GM18867 (cell line): ENCODE measurements at regions not wholly inside any gene's neighbourhood (a gene's known extent, or its start where the extent isn't known, plus 50 kb on each side); places are given as distances from the start of the nearest gene placed in this dataset.
"Not testable (repeated sequence)": the region's sequence is repeated elsewhere in the genome, so short reads cannot be mapped to it uniquely, and the experiment has no call there.

Experiments
- ATAC-seq: cut with Tn5 transposase; IDR thresholded peaks from one replicate; pipeline ENCODE4 v1.9.1; 2021; ENCODE audit warnings: mild to moderate bottlenecking, moderate library complexity; ENCODE audit not compliant: unreplicated experiment

DNA sequence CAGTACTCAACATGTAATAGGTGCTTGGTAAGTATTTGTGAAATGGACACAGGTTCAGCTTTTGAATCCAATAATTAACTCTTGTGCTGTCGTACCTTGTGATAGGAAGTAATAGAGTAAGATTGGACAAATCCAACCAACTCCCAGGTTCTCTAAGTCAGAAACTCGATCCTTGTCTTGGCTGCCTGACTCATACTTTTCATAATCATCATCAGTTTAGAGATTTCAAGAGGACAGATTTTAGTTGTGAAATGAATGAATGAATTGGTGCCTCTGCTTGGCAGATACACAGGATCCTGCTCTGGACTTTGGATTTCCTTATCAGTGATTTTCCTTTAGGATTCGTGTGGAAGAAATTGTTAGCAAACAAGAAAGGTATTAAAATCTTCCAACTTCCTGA, 1145.2 kb downstream of the AACS start:
- no peak for ATAC-seq

DNA sequence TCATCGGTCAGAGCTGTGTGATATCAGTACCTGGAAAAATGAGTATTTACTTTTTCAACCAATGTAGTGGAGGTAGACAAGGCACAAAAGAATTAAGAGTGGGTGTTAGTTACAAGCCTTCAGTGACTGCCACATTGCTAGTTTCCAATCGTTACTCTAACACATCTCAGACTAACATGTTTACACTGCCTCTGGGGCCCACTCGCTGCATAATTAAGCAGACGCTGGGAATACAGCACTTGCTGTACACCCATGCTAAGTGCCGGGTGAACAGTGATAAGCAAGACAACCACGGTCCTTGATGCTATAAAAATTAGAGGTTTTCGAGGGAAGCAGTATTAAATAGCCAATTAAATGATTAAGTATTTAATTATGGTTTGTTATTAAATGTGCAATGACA, 1147.6 kb downstream of the AACS start:
- no peak for ATAC-seq

DNA sequence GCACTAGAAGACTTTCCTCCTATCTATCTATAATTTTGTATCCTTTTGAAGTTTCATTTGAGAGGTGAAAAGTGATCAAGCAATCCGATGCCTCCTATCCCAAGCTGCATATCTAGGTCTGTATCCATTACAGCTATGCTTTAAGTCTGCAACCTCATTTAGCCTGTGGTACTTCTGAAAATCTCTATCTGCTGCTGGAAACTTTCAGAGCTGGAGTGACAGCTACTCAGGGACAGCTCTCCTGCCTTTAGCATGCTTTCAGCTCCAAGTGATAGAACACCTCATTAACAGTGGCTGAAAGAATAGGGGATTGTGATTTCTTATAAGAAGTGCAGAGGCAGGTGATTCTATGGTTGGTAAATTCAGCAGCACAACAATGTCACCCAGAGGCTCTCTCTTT, 1153.5 kb downstream of the AACS start:
- no peak for ATAC-seq

DNA sequence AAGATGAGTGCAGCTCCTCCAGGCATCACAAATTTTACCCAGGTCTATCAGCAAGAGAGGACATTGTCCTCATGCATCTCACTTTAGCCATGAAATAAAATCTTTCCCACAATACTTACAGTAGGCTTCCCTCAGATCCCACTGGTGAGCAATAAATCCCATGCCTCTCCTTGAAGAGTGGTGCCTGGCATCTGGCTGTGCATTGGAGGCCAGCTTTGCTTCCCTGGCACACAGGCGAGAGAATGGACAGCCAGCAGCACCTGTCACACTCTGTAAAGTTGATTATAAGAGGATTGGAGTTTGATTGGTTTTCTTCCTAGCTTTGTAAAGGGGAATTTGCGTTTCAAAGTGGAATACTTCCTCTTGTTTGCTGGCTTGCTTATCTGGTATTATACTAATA, 1153.9 kb downstream of the AACS start:
- ATAC-seq: no peak

DNA sequence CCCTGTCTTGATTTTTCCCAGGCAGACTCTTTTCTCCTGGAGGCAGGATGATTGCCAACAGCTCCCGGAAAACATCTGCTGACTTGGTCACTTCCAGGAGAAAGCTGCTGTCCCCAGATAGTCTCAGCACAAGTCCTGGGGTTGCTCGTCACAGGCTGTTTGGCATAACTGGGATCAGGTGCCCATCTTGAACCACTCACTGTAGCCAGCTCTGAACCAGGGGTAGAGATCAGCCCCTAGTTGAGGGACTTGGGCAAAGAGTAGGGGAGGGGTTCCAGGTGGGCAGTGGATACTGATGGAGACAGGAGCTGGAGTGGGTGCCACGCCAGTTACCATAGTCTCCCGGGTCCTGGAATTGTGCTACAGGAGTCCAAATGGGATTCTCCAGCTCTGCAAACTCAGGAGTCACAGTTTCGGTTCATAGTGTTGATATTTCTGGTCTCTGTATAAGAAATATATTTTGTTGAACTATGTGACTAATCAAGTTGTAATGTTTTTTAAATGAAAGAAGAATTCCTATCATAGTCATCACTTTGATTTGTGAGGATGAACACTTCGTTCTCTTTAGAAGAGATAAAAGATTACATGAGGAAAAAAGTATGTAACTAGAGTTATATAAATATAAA, 1154.5 kb downstream of the AACS start:
- ATAC-seq: no peak

DNA sequence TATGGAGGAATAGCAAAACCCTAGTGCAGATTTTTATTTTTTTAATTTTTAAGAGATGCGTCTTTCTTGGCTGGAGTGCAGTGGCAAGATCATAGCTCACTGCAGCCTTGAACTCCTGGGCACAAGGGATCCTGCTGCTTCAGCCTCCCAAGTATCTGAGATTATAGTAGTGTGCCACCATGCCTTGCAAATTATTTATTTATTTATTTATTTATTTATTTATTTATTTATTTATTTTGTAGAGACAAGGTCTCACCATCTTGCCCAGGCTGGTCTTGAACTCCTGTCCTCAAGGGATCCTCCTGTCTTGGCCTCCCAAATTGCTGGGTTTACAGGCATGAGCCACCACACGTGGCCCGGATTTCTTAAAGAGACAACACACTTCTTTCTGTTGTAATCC, 1158.8 kb downstream of the AACS start:
- no peak for ATAC-seq

DNA sequence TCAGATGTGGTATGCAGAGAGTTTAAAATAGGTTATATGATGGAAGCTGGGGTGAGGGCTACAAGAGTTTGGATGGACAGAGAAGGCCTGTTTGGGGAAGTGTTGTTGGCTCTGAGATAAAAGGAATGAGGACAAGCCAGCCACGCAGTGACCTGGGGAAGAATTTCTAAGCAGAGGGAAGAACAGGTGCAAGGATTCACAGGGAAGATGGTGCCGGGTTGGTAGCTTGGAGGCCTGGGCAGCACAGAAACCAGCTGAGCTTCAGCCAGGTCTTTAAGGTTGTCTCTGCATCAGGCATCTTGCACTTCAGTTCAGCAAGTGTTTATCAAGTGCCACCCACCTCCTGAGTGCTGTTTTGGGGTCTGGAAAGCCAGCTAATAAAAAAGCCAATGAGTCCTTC, 1163.7 kb downstream of the AACS start:
- no peak for ATAC-seq

DNA sequence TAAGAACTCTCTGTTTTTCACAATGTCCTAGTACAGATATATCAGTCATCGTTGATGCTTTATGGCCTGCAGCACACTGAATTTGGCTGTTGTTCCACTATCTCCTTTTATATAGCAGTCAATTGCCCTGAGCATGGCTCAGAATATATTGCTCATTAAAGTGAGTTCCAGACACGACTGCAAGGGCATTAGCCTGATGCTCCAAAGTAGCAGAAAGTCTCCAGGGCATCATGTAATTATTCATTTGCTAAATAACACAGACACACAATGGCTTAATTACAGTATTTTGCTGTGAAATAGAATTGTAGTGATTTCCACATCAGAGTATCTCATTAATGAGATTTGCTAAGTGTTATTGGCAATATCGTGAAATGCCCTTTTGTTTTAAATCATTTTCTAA, 1167.5 kb downstream of the AACS start:
- no peak for ATAC-seq

DNA sequence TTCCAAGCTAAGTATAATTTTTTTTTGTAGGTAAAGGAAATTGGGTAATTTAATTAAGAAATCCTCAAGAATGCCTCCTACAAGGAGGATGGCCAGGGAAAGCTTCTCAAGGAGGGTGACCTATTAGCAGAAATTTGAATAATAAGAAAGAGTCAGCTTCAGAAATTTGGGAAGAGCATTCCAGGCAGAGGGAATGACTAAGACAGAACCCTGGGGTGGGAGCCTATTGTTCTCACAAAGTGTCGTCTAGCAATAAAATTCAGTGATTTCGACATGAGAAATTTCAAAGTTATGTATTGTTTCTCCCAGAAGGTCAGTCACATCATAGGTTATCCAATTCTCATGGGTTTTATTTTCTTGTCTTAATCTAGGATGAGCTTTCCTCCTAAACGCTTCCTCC, 1168.4 kb downstream of the AACS start:
- no peak for ATAC-seq

DNA sequence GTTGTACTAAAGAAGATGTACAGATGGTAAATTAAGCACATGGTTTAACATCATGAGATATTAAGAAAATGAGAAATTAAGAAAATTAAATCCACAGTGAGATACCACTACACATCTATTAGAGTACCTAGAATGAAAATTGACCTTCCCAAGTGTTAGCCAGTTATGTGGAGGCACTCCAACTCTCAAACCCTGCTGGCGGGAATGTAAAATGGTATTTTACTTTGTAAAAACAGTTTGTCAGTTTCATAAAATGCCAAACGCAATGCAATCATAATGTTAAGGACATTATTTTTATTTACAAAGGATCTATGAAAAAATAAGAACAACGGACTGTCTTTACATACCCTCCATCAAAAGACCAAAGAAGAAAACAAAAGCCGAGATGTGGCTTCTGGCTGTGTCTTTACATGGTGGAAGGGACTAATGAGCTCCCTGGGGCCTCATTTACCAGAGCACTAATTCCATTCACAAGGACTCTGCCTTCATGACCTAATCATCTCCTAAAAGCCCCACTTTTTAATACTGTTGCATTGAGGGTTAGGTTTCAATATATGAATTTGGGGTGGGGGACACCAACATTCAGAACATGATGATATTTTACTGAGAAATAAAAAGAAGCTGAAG, 1178.7 kb downstream of the AACS start:
- ATAC-seq: no peak

DNA sequence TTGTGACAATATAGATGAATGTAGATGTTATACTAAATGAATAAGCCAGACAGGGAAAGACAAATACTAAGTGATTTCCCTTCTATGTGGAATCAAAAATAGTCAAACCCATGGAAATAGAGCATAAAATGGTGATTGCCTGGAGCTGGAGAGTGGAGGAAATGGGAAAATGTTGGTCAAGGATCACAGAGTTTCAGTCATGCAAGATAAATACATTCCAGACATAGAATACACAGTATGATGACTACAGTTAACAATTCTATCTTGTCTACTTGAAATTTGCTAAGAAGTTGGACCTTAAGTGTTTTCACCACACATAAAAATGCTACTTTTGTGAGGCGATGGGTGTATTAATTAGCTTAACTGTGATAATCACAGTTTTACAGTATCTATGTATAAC, 1182.7 kb downstream of the AACS start:
- no peak for ATAC-seq

DNA sequence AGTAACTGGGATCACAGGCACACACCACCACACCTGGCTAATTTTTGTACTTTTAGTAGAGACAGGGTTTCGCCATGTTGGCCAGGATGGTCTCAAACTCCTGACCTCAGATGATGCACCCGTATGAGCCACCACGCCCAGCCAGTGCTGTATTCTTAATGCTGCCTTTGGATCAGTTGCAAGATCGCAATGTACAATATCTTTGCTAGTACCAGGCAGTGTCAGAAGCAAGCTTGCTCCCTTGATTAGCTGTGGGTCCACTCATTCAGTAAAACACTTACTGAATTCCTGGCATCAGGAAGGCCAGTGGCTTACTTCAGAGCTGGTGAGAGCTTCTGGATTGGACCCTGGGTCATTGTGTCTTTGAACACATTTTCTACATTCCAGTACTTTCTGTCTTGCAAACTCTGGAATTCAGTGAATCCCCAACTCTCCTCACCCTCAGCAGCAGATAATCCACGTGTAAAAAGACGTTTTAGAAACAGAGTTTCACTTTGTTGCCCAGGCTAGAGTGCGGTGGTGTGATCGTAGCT, 1183.7 kb downstream of the AACS start:
- ATAC-seq: no peak

DNA sequence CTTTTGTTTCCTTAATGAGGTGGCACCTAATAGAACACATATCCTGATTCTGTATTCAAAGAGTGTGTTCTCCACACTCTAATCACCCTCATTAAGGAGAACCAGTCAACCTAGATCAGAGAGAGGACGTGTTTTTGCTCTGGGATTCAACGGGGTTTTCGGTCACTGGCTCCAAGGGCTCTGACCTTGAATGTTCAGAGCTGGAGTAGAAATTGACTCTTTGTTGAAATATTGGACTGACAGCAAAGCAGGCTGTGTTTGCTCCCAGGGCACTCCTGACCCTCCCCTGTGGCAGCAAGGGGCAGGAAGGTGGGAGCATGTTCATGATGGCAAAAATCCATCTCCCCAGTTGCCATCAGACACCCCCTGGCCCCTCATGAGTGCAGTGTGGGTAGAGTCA, 1193.0 kb downstream of the AACS start:
- ATAC-seq: no peak

DNA sequence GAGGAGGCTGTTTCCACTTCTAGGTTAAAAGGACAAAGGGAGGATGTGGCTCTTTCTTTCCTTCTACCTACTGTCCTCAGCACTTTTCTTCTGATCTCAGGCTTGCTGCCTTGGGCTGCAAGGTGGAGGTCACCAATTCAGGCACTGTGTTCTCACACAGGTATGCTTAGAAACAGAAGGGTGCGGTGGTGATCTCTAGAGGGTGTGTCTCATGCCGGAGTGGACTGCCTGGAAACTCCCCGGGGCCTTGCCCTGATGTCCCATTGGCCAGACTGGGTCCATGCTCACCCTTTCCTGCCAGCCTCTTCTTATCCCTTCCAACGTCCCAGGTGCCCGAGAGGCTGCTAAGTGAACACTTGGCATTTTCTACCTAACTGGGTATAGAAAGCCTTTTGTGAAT, 1197.6 kb downstream of the AACS start:
- ATAC-seq: no peak

DNA sequence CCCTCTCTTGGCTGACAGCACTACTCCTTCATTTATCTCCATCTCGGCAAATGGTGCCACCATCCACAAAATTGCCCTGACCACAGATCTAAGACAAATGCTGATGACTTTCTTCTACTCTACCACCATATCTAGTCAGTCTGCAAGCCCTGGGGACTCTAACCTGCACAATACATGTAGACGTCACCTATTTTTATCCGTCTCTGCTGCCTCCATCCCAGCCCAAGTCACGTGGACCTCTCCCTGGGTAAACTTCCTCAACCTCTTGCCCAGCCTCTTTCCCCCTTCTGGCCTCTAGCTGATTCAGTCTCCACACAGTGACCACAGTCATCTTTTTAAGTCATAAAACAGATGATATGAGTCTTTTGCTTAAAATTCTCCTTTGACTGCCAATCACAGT, 1203.0 kb downstream of the AACS start:
- no peak for ATAC-seq

DNA sequence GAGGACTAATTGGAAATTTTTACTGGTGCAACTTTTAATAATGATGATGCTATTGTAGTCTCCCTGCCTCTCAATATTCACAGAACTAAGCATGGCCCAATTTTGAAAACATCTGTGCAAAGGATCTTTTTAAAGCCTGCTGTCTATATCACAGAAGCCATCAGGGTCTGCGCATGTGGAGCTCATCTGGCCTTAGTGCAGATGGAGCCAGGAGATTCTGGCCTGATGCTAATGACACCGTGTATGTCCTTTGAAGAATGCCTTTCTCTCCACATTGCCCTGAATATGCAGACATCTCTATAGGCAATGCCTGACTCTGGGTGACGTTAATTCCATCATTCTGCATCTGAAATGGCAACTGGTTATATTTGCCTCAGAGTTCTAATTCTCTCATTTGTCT, 1205.9 kb downstream of the AACS start:
- ATAC-seq: no peak

DNA sequence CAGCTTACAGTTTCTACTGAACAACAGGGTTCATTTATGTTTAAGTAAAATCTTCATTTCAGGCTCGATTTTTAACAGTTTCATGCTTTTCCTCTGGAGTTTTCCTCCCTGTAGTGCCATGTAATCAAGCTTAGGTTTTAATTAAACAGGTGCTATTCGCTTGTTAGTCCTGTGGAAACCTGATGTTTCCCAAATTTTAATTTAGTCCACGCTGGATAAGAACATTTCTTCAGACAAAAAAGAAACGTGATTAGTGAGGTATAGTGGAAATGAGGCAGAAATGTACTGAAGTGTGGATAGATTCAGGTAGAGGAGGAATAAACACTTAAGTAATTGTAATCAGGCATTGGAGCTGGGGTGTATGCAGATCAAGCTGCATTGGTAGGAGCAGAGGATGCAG, 1217.5 kb downstream of the AACS start:
- ATAC-seq: no peak

DNA sequence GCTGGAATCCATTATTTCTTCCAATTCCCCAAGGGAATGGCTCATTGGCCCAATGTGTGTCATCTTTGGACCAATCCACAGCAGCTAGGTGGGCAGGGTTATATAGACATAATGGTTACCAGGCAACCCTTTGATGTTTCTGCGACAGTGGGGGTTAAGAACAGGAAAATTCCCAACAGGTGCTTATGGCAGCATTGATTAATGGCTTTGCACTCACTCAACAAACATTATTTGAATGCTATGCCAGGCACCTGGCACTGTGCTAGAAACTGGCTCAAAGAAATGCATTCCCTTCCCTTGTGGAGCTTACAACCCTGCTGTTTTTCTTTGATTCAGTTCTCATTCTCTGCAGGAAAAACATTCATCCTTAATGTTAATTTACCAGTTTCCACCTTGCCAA, 1221.0 kb downstream of the AACS start:
- ATAC-seq: no peak

DNA sequence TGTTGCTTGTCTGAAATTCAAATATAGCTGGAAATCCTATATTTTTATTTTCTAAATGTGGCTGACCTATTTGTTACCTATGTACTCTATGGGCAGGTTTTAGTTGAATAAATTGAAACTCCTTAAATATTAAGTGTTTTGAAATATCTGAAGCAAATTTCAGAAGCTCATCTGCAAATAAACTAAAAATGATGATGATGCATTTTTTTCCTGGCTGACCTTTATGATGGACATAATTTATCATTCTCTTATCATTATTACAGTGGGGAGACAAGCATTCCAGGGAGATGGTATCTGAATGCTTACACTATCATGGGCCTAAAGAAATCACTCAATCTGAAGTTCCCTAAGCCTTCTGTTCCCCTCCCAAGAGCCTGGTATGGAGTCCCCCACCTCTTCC, 1225.2 kb downstream of the AACS start:
- no peak for ATAC-seq

DNA sequence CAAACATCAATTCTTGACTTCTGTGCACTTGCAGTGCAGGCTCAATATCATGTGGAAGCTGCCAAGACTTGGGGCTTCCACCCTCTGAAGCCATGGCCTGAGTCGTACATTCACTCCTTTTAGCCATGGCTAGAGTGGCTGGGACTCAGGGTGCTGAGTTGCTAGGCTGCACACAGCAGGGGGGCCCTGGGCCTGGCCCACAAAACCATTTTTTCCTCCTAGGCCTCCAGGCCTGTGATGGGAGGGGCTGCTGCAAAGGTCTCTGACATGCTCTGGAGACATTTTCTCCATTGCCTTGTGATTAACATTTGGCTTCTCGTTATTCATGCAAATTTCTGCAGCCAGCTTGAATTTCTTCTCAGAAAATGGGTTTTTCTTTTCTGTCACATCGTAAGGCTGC, 1226.8 kb downstream of the AACS start:
- ATAC-seq: not testable (repeated sequence)

DNA sequence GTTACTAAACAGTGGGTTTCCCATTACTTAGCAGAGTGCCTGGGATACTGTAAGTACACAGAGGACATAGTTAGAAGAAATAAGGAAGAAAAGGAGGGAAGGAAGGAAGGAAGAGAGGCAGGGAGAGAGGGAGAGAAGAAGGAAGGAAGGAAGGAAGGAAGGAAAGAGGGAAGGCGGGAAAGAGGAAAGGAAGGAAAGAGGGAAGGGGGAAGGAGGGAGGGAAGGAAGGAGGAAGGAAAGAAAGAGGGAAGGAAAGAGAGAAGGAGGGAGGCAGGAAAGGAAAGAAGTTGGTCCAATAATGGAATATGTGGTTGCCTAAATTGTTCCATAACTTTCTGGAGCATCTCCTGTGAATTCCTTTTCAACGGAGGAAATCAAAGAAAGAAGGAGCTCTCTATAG, 1230.4 kb downstream of the AACS start:
- no peak for ATAC-seq

DNA sequence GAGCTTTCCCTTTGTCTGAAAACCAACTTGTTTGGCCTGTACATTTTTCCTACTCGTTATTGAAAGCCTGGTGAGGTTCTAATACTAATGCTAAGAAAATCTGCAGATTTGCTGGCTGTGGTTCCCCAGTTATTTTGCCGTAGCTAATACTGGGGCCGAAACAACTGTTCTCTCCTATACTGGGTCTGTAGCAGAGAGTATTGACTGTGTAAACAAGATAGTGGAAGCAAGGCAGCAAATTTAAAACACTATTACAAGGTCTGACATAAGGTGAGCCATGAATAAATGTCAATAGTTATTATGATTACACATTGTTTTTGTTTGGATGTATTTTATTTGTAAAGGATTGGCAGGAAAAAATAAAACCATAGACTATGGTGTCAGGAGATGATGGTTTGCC, 1244.0 kb downstream of the AACS start:
- no peak for ATAC-seq

DNA sequence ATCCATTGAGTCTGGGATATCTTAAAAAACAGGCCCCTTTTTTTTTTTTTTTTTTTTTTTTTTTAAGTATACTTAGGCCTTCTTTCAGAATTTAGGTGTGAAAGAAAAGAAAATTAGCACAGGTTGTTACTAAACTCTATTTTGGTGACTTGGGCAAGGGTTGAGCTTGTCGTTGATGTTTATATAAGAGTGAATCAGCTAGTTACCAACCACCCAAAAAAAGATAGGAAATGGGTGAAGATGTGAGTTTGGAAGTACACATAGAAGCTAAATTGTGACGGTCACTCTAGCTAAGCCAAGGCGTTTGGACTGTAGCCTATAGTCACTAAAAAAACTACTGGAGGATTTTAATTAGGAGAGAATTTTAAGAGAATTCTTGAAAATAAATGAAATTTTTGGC, 1247.2 kb downstream of the AACS start:
- ATAC-seq: no peak
